Keratinocyte (primary cell): ENCODE measurements at regions not wholly inside any gene's neighbourhood (a gene's known extent, or its start where the extent isn't known, plus 50 kb on each side); places are given as distances from the start of the nearest gene placed in this dataset.
A peak's percentile ranks its signal among the peaks of the same experiment; 100 is the strongest.

Experiments used
- DNase-seq: peaks from one replicate; pipeline ENCODE4 v3.0.0-alpha.2; 2011; ENCODE audit warnings: low read depth, missing footprints, low spot score
- FAIRE-seq: peaks from 2 replicates; lab custom pipeline; 2011; peaks lifted over from hg19 to GRCh38; lab: Jason Lieb, UNC
- H2AFZ ChIP-seq: 2 replicates; pipeline ENCODE4 v1.6.0; 2012; ENCODE audit warnings: low read length, control low read depth, inconsistent platforms; ENCODE audit not compliant: control insufficient read depth
- H3K27ac ChIP-seq: 2 replicates; pipeline ENCODE4 v1.5.1; 2011; ENCODE audit warnings: low read length; ENCODE audit not compliant: control insufficient read depth, insufficient read depth
- H3K27me3 ChIP-seq: 3 replicates; pipeline ENCODE4 v1.6.0; 2011; ENCODE audit warnings: low read length; ENCODE audit not compliant: control insufficient read depth, insufficient read depth; ENCODE audit errors: extremely low read depth
- H3K36me3 ChIP-seq, 2 experiments: 2 replicates in 1 of 2; 3 replicates in 1 of 2; pipeline ENCODE4 v1.5.1; 2011; ENCODE audit warnings: low read length in 2 of 2, mild to moderate bottlenecking in 1 of 2; ENCODE audit not compliant: control insufficient read depth in 2 of 2, insufficient read depth in 2 of 2; ENCODE audit errors: extremely low read depth in 1 of 2
- H3K4me1 ChIP-seq: 3 replicates; pipeline ENCODE4 v1.5.1; 2011; ENCODE audit warnings: low read length; ENCODE audit not compliant: control insufficient read depth, insufficient read depth; ENCODE audit errors: extremely low read depth
- H3K4me2 ChIP-seq: 3 replicates; pipeline ENCODE4 v1.6.0; 2011; ENCODE audit warnings: low read depth, low read length; ENCODE audit not compliant: control insufficient read depth, insufficient read depth; ENCODE audit errors: extremely low read depth
- H3K4me3 ChIP-seq, 3 experiments: fragments of 200-600 bp in 1 of 3; sonication (generic) in 1 of 3; 2 replicates in 2 of 3; 3 replicates in 1 of 3; pipeline ENCODE4 v1.5.1; 2011 to 2016; ENCODE audit warnings: low read length in 3 of 3, mild to moderate bottlenecking in 3 of 3, control low read depth in 2 of 3, inconsistent platforms in 1 of 3, low read depth in 1 of 3, mixed read lengths in 1 of 3, mixed run types in 1 of 3, moderate library complexity in 1 of 3; ENCODE audit not compliant: control insufficient read depth in 2 of 3, insufficient read depth in 2 of 3; ENCODE audit errors: extremely low read depth in 1 of 3
- H3K79me2 ChIP-seq: 2 replicates; pipeline ENCODE4 v1.6.0; 2012; ENCODE audit warnings: low read length; ENCODE audit not compliant: control insufficient read depth, insufficient read depth
- H3K9ac ChIP-seq: 3 replicates; pipeline ENCODE4 v1.6.0; 2011; ENCODE audit warnings: low read length; ENCODE audit not compliant: control insufficient read depth, insufficient read depth; ENCODE audit errors: extremely low read depth
- H3K9me1 ChIP-seq: 3 replicates; pipeline ENCODE4 v1.6.0; 2011; ENCODE audit warnings: low read length; ENCODE audit not compliant: control insufficient read depth, insufficient read depth; ENCODE audit errors: extremely low read depth
- H3K9me3 ChIP-seq: 2 replicates; pipeline ENCODE4 v1.5.1; 2012; ENCODE audit warnings: low read depth, low read length; ENCODE audit not compliant: control insufficient read depth
- H4K20me1 ChIP-seq: 3 replicates; pipeline ENCODE4 v1.6.0; 2011; ENCODE audit warnings: low read length; ENCODE audit not compliant: control insufficient read depth, insufficient read depth; ENCODE audit errors: extremely low read depth
- EZH2 ChIP-seq: IDR thresholded peaks from one replicate; pipeline ENCODE4 v1.6.1; 2012; ENCODE audit warnings: inconsistent platforms, mild to moderate bottlenecking, low read length, moderate library complexity
- dilution Hi-C: fragments of 300-500 bp; cut with MboI; formaldehyde crosslinking; loops from one replicate; pipeline ENCODE4 v1.7.0; 2020; ENCODE audit warnings: low sequenced_read_pairs; ENCODE audit not compliant: extremely low pct_ligation_motif_present
- TF ChIP-seq, protein P1 (sequence below), 3 experiments: IDR thresholded peaks in 1 of 3; conservative IDR thresholded peaks in 1 of 3; optimal IDR thresholded peaks in 1 of 3; 2 replicates in 2 of 3; 3 replicates in 1 of 3; pipeline versions ENCODE3 to v1.5.1; 2011; ENCODE audit warnings: low read length in 3 of 3, mild to moderate bottlenecking in 3 of 3, moderate library complexity in 2 of 3, control low read depth in 1 of 3, inconsistent platforms in 1 of 3; ENCODE audit not compliant: insufficient read depth in 2 of 3; ENCODE audit errors: extremely low read depth in 1 of 3

DNA sequence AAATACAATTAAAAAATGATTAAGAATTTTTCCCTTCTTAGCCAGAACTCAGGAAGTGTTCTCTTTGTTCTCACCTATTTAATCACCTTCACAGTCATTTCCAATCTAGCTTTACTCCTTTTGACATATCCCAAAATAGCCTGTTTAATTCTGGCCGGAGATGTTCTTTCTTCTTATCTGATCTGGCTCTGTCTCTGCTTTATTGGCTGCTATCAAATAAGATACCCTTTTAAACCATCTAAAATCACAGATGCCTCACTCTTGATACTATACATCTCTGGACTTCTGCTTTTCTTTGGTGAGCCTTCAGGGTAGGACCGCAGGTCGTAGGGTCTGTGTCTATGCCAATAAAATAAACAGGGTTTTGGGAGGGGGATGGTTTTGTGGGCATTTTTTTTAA is 319.2 kb upstream of the SEMA6D start:
- H3K9me3 ChIP-seq: no peaks in the 10 kb centered on the region
- no peak overlapping the region for H2AFZ ChIP-seq
- no peaks in the 10 kb centered on the region for H3K79me2 ChIP-seq
- no peaks in the 10 kb centered on the region for H3K27me3 ChIP-seq
- H3K36me3 ChIP-seq: no peaks in the 10 kb centered on the region
- TF ChIP-seq EZH2: no peak
- TF ChIP-seq, protein P1, sequence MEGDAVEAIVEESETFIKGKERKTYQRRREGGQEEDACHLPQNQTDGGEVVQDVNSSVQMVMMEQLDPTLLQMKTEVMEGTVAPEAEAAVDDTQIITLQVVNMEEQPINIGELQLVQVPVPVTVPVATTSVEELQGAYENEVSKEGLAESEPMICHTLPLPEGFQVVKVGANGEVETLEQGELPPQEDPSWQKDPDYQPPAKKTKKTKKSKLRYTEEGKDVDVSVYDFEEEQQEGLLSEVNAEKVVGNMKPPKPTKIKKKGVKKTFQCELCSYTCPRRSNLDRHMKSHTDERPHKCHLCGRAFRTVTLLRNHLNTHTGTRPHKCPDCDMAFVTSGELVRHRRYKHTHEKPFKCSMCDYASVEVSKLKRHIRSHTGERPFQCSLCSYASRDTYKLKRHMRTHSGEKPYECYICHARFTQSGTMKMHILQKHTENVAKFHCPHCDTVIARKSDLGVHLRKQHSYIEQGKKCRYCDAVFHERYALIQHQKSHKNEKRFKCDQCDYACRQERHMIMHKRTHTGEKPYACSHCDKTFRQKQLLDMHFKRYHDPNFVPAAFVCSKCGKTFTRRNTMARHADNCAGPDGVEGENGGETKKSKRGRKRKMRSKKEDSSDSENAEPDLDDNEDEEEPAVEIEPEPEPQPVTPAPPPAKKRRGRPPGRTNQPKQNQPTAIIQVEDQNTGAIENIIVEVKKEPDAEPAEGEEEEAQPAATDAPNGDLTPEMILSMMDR (optimal IDR thresholded peaks at IDR 0.05 in 1 of 3, IDR thresholded peaks at IDR 0.05 in 1 of 3, conservative IDR thresholded peaks at IDR 0.05 in 1 of 3; ENCODE audit: extremely low read depth in 1 of 3, insufficient read depth in 2 of 3, low read length in 3 of 3): no peak
- FAIRE-seq (no peak), DNase-seq (no peak)
- no peaks in the 10 kb centered on the region for H3K9me1 ChIP-seq
- no peak overlapping the region for H3K4me2 ChIP-seq
- no peak overlapping the region for H3K27ac ChIP-seq
- no peaks in the 10 kb centered on the region for H4K20me1 ChIP-seq
- H3K4me3 ChIP-seq: no peak overlapping the region
- dilution Hi-C loops: no loop called here
- peaks cover 10% of the 10 kb centered on the region for H3K4me1 ChIP-seq
- H3K9ac ChIP-seq: no peak overlapping the region

DNA sequence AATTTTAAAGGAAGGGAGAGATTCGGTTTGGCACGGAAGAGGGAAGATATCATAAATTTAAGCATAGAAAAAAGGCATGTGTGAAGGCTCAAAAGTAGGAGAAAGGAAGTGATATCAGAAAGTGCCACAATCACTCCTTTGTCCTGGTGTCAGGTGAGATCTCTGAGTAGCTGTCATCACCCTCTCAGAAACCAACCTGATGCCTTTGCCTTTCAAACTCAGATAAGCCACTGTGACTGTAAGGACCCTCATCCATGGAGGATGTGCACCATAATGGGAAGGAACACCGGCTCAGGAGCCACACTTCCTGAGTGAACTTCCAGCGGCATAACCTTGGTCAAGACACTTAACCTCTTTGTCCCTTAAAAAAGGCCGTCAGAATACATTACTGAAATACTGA is 318.7 kb upstream of the SEMA6D start:
- FAIRE-seq (peak; percentile 63), DNase-seq (no peak)
- Histone ChIP-seq H3K4me3 (no peak overlapping the region), H3K36me3 (no peaks in the 10 kb centered on the region), H3K27ac (no peak overlapping the region), H3K9me3 (no peaks in the 10 kb centered on the region), H3K9me1 (no peaks in the 10 kb centered on the region), H3K4me1 (peaks cover 12% of the 10 kb centered on the region), H3K79me2 (no peaks in the 10 kb centered on the region), H3K9ac (no peak overlapping the region), H3K4me2 (no peak overlapping the region), H4K20me1 (no peaks in the 10 kb centered on the region), H3K27me3 (no peaks in the 10 kb centered on the region), H2AFZ (peak overlapping the region; percentile 14)
- dilution Hi-C loops: no loop called here
- no peak for TF ChIP-seq EZH2
- TF ChIP-seq, protein P1 (optimal IDR thresholded peaks at IDR 0.05 in 1 of 3, IDR thresholded peaks at IDR 0.05 in 1 of 3, conservative IDR thresholded peaks at IDR 0.05 in 1 of 3; ENCODE audit: extremely low read depth in 1 of 3, insufficient read depth in 2 of 3, low read length in 3 of 3): no peak
